ENCODE measurements at regions not wholly inside any gene's neighbourhood (a gene's known extent, or its start where the extent isn't known, plus 50 kb on each side); places are given as distances from the start of the nearest gene placed in this dataset.

GRCh38 chr14:26344596-26344995 is 253.2 kb downstream of the NOVA1 start:
- no peak for DNase-seq (ENCODE audit: low read depth in 1 of 2, low spot score in 1 of 2)
- no peak overlapping the region for H3K27ac ChIP-seq (replicated peaks)
- no peak for TF ChIP-seq GABPA (IDR thresholded peaks at IDR 0.05; ENCODE audit: low read depth)
- no peak for TF ChIP-seq POLR2AphosphoS5 (IDR thresholded peaks at IDR 0.05; ENCODE audit: low read depth)
- no peak for TF ChIP-seq CTCF (IDR thresholded peaks at IDR 0.05; ENCODE audit: insufficient read depth, low read length)
- no peak for TF ChIP-seq REST (IDR thresholded peaks at IDR 0.05; ENCODE audit: insufficient replicate concordance, low read depth)
- TF ChIP-seq SPI1 (IDR thresholded peaks at IDR 0.05; ENCODE audit: borderline replicate concordance, low read depth), result no peak
- H3K4me3 ChIP-seq (replicated peaks; ENCODE audit: insufficient read depth, low read length), result no peak overlapping the region
- H3K27me3 ChIP-seq (ENCODE audit: insufficient read depth, poor library complexity, severe bottlenecking), result no peaks in the 10 kb centered on the region

DNA sequence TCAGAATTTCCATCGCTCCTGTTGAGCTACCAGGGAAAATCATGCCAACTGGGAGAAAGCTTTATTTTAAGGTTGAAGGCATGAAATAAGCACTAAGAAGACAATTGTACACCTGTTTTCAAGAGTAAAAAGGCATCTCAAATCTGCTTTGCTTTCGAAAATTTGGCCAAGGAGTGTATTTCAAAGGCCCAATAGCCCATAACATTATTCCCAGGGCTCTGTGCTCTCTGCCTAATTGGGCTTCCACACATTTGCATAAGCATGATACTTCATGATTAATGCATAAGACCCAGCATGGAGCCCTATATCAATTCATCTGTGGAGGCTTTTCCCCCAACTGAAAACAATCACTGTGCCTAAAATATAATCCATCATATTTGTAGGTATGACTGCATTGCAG is 258.5 kb downstream of the NOVA1 start:
- no peak overlapping the region for H3K27ac ChIP-seq (replicated peaks)
- no peaks in the 10 kb centered on the region for H3K27me3 ChIP-seq (ENCODE audit: insufficient read depth, poor library complexity, severe bottlenecking)
- no peak for DNase-seq (ENCODE audit: low read depth in 1 of 2, low spot score in 1 of 2)
- TF ChIP-seq SPI1 (IDR thresholded peaks at IDR 0.05; ENCODE audit: borderline replicate concordance, low read depth) (no peak), CTCF (IDR thresholded peaks at IDR 0.05; ENCODE audit: insufficient read depth, low read length) (no peak), GABPA (IDR thresholded peaks at IDR 0.05; ENCODE audit: low read depth) (no peak), POLR2AphosphoS5 (IDR thresholded peaks at IDR 0.05; ENCODE audit: low read depth) (no peak), REST (IDR thresholded peaks at IDR 0.05; ENCODE audit: insufficient replicate concordance, low read depth) (no peak)
- H3K4me3 ChIP-seq (replicated peaks; ENCODE audit: insufficient read depth, low read length), result no peak overlapping the region

- no peak overlapping the region for H3K27ac ChIP-seq (replicated peaks)
- TF ChIP-seq CTCF (IDR thresholded peaks at IDR 0.05; ENCODE audit: insufficient read depth, low read length) (no peak), REST (IDR thresholded peaks at IDR 0.05; ENCODE audit: insufficient replicate concordance, low read depth) (no peak)
- no peak for DNase-seq (ENCODE audit: low read depth in 1 of 2, low spot score in 1 of 2)
- H3K27me3 ChIP-seq (ENCODE audit: insufficient read depth, poor library complexity, severe bottlenecking), result no peaks in the 10 kb centered on the region
- no peak overlapping the region for H3K4me3 ChIP-seq (replicated peaks; ENCODE audit: insufficient read depth, low read length)
Measured at GRCh38 chr14:26338231-26338630, 259.6 kb downstream of the NOVA1 start.
